NCI-H1930 (cell line): ENCODE measurements at regions not wholly inside any gene's neighbourhood (a gene's known extent, or its start where the extent isn't known, plus 50 kb on each side); places are given as distances from the start of the nearest gene placed in this dataset.

Experiments used
- DNase-seq, 2 experiments: peaks; one replicate each; lab custom pipeline; 2025; lab: John Stamatoyannopoulos, UW

GRCh38 chr7:130996205-130996832, 262.3 kb upstream of the KLF14 start:
- DNase-seq, result no peak

GRCh38 chr7:130996833-130997231, 262.8 kb upstream of the KLF14 start:
- no peak for DNase-seq

GRCh38 chr7:130998993-130999602, 265.1 kb upstream of the KLF14 start:
- no peak for DNase-seq

- no peak for DNase-seq
These were observed 265.9 kb upstream of the KLF14 start for GRCh38 chr7:130999926-131000325.

DNA sequence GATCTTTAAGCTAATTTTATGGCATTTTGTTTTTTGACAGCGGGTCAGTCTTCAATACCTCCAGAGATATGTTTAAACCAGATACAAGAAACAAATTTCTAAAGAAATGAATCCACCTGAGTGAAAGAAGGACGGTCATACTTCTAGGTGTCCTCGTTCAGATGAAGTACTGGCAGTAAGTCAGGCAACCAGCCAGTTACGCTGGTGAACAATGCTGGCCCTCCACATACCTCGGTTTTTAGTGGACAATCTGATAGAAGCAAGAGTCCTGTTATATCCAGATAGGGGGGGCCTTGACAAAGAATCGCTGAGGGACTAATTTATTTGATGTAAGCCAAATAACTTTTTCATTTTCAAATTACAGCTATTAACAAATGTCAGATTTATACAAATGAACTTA, 266.4 kb upstream of the KLF14 start:
- DNase-seq, result no peak

DNA sequence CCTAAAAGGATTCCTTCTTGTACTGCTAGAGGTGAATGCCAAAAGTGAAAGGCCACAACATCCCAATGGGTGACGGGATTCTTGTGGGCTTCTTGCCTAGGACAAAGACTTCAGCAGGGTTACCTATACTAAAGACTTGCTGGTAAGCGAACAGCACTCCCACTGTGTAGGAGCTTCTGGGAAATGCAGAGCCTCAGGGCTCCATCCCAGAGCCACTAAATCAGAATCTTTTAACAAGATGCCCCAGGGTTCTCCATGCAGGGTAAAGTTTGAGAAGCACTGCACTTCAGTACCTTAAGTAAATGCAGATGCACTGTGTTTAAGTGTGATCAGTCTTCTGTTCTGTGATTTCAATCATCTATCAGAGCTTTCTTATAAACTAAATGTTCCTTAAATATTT, 266.9 kb upstream of the KLF14 start:
- DNase-seq, result no peak

DNA sequence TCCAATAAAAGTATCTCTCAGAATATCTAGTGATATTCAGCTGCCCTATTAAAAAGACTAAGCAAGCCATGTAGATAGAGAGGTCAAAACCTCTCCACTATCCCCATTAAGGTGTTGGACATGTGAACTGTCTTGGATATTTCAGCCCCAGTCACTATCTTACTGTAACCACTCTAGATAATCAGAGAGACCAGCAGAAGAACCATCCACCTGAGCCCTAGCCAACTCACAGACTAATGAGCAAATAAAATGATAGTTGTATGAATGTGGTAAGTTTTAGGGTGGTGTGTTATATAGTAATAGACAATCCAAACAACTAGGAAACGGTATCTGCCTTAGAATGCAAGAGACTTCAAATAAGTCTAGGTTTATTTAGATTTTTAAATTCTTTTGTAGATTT, 268.6 kb upstream of the KLF14 start:
- DNase-seq, result no peak

GRCh38 chr7:131003634-131004033, 269.6 kb upstream of the KLF14 start:
- DNase-seq, result no peak

- DNase-seq, result no peak
These were observed 270.4 kb upstream of the KLF14 start for GRCh38 chr7:131004371-131004770.

GRCh38 chr7:131007439-131008330, 273.7 kb upstream of the KLF14 start:
- DNase-seq, result no peak

DNA sequence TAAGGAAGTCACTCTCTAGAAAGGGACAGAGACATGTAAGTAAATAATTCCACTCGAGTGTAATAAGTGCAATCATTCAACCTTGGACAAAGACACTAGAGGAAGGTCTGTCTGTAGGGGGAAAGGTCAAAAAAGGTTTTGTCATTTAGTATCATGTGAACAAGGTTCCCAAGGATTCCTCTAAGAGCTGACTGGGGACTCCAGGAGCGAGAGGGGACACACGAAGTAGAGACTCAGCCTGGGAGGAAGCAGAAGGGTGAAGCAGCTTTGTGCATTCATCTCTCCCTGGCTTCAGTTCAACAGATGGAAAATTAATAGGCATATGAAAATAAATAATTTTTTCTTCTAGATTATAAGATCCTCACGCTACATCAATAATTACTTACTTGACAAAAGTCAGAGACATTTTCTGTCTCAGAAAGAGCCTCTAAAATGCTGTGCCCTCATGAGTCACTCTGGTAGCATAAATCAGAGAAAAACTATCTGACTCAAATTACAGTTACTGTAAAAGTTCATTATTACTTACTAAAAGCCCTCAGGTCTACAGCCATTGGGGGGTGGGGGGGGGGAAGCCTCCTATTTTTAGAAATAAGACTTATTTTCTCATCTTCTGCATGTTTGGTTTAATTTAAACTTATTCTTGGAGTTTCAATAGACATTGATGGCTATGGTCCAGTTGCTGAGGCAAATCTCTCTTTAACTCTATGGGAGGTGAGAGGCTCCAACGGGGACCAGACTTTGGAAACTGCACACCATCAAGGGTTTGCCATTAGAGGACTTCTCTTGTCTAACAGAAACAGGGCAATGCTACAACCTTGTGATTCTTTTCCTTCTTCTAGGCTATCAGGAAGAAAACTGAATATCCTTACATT, 275.1 kb upstream of the KLF14 start:
- no peak for DNase-seq

DNA sequence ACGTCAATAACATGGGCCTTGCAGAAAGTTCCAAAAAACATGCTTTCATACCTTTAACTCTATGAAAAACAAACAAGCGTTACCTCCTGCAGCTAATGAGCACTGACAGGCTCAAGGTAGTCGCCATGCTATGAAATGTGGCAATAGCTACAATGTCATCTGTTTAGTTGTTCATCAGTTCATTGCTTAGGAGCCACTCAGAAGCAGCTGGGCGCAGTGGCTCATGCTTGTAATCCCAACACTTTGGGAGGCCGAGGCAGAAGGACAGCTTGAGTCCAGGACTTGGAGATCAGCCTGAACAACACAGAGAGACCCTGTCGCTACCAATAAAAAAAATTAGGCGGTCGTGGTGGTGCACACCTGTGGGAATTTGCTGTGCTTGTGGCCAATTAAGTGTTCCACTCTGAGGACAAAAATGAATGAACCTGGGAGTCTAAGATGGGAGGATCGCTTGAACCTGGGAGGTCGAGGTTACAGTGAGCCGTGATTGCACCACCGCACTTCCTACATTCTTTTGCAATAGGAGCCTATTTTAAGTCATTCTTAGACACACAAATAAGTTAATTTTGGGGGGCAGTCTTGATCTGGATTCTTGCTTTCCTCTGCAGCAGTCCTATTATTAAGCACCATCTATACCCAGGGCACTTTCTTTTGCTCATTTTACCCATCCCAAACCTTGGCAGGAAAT, 276.2 kb upstream of the KLF14 start:
- DNase-seq, result no peak

GRCh38 chr7:131010717-131011431, 276.9 kb upstream of the KLF14 start:
- no peak for DNase-seq

DNA sequence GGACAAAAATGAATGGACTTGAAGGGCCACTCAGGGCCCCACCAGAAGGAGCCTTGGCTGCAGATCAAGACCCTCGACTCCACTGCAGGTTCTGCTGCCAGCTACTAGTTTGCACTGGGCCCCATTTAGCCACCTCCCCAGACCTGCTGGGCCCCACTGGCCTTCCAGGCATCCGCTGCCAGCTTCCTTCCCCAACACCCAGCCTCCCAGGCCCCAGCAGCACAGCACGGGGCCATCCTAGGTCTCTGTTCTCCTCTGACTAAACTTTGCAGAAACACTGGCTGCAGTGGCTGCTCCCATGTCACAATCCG, 277.4 kb upstream of the KLF14 start:
- no peak for DNase-seq

DNA sequence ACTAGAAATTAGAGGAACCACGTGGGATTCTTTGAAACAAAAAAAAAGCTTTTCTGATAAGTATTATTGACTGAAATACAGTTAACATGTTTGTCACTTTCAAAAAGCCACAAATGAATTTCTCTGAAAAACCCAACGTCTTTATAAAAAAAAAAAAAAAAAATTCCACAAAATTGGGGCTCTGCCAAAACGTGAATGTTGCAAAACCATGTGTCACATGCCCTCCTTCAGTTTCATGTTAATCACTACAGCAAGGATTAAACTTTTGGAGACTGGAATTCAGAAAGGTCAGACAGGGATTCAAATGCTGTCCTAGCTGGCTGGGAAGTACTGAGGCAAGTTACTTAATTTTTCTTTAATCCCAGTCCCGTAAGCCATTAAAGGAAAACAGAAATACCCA, 278.0 kb upstream of the KLF14 start:
- DNase-seq, result no peak

GRCh38 chr7:131012477-131013031, 278.5 kb upstream of the KLF14 start:
- DNase-seq, result no peak

- no peak for DNase-seq
These were observed 279.7 kb upstream of the KLF14 start for GRCh38 chr7:131013716-131014115.

- DNase-seq, result no peak
These were observed 281.1 kb upstream of the KLF14 start for GRCh38 chr7:131014906-131015656.

GRCh38 chr7:131015657-131015958, 281.6 kb upstream of the KLF14 start:
- DNase-seq, result no peak

DNA sequence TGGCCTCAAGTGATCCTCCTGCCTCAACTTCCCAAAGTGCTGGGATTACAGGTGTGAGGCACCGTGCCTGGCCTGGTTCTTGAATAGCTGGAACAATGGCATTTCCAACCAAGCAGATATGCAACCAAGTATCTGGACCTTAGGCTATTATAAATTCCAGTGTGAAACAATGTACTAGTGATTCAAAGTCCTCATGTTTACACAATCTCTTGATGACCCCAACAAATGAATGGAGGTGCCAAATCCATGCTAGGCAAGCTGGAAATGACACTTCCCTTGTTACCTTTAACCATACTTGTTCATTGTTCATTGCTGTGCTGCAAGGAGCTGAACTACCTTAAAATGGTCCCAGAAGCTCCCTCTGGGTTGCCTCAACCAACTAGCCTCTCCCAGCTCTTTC, 282.2 kb upstream of the KLF14 start:
- DNase-seq, result no peak
